ENCODE measurements at regions not wholly inside any gene's neighbourhood (a gene's known extent, or its start where the extent isn't known, plus 50 kb on each side); places are given as distances from the start of the nearest gene placed in this dataset.
"Not testable (repeated sequence)": the region's sequence is repeated elsewhere in the genome, so short reads cannot be mapped to it uniquely, and the experiment has no call there.

- intact Hi-C loops (cut with micrococcal nuclease) = not testable (repeated sequence)
Observed at GRCh38 chr9:31229976-31230375, 1154.5 kb upstream of the ACO1 start.

- intact Hi-C loops (cut with micrococcal nuclease) = no loop called here
Observed at GRCh38 chr9:31232485-31232884, 1152.0 kb upstream of the ACO1 start.

GRCh38 chr9:31236344-31236743 lies 1148.1 kb upstream of the ACO1 start:
- intact Hi-C loops (cut with micrococcal nuclease) = no loop called here

DNA sequence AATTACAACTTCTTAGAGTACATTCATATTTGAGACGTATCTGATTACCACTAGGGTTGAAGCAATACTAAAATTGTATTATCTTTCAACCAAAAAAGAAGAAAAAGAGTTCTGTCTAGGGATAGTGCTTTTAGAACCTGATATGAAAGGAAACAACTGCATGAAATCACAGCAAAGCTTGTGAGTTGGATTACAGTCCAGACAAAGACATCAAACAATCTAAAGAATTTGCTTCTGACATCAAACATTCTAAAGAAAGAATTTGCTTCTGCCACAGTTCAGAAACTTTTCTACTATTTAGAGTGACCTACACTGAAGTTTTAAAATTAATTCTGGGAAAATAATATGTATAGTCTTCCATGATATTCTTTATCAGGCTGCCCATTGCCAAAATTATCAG lies 1141.1 kb upstream of the ACO1 start:
- intact Hi-C loops (cut with micrococcal nuclease) = no loop called here

GRCh38 chr9:31248156-31248555 lies 1136.3 kb upstream of the ACO1 start:
- intact Hi-C loops (cut with micrococcal nuclease) = loop anchor here (5.0 kb wide), 1 partner anchor 34 kb away; no protein-coding TSS in a partner anchor

- intact Hi-C loops (cut with micrococcal nuclease) = no loop called here
Observed at GRCh38 chr9:31251386-31251785, 1133.1 kb upstream of the ACO1 start.

- intact Hi-C loops (cut with micrococcal nuclease) = no loop called here
Observed at GRCh38 chr9:31253800-31254762, 1130.4 kb upstream of the ACO1 start.

DNA sequence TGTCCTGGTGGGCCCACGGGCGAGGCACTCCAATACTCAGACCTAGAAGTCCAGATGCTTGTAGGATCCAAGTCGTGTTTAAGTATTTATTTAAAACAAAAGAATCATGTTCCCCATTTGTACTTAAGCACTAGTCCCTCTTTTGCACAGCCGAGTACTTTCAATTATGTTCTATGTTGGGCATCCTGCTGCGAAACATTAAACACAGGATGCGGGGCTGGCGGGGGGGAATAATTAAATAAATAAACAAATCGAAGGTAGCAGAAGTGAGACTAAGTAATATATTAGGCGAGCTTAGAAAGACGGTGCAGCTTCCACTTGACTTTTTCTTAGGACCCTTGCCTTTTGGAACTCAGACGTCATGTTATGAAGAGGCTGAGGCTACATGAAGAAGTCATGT lies 1129.2 kb upstream of the ACO1 start:
- intact Hi-C loops (cut with micrococcal nuclease) = no loop called here

GRCh38 chr9:31259824-31260223 lies 1124.6 kb upstream of the ACO1 start:
- intact Hi-C loops (cut with micrococcal nuclease) = loop anchor here (10.0 kb wide), 1 partner anchor 45 kb away; no protein-coding TSS in a partner anchor

DNA sequence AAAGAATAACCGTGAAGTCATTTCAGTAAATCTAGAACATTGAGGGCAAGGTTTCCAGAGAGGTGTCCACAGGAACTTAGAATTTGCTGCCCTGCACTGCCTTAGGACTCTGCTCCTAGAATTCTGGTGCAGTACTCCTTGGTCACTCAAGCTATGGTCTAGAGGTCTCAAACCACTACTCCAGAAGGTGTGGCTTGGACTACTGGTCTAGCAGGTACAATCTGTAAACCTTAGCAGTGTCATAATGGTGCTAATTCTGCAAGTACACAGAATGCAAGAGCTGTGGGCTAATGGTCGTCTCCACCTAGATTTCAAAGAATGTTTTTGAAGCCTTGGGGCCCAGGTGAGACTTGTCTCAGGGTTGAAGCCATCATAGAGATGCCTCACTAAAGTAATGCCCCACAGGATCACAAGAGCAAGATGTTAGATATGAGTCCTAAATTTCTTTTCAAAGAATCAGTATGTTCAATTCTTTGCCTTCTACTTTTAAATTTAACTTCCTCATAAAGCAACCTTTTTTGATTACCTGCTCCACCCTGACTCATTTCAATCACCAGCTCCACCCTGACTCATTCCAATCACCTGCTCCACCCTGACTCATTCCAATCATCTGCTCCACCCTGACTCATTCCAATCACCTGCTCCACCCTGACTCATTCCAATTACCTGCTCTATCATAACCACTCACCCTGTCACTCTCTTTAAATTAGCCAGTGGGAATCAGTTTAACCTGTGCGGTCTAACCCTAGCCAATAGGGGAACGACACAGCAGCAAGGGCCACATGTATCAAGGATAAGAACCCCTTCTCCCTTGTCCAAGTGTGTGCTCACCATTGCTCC lies 1111.8 kb upstream of the ACO1 start:
- intact Hi-C loops (cut with micrococcal nuclease) = no loop called here

DNA sequence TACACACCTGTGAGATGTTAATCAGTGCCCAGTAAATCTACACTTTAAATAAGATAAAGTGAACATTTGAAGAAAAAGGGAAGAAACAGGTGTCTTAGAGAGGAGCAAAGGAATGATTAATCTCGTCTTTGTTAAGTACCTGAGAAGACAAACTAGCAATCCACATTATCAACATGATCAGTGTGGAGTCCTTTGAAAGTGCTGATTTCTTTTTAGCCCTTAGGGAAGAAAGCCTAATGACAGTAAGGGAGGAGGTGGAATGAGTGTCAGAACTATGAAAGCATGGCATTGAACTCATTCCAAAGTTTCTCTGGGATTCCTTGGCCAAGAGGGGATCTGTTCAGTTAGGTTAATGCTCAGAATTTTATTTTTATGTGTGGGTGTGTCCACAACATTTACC lies 1109.0 kb upstream of the ACO1 start:
- intact Hi-C loops (cut with micrococcal nuclease) = no loop called here

- intact Hi-C loops (cut with micrococcal nuclease) = no loop called here
Observed at GRCh38 chr9:31290731-31291130, 1093.7 kb upstream of the ACO1 start.

- intact Hi-C loops (cut with micrococcal nuclease) = loop anchor here (5.0 kb wide), 1 partner anchor 44 kb away; no protein-coding TSS in a partner anchor
Observed at GRCh38 chr9:31302620-31303418, 1081.6 kb upstream of the ACO1 start.

DNA sequence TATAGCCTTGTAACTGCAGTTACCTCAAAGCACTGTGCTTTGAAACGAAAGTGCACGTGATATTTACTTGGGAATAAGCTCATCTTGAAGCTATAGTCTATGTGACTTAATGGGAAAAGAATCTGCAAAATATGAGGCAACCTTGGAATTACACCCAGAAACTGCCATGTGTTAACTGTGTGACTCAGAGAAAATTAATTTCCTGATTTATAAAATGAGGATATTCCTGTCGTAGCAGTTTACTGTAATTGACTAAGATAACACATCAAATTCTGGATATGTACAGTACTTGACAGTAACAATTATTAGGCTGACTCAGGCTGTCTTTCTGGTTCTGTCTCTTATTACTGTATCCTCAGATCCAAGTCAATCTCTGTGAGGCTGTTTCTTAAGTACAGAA lies 1079.9 kb upstream of the ACO1 start:
- intact Hi-C loops (cut with micrococcal nuclease) = loop anchor here (5.0 kb wide), 1 partner anchor 43 kb away; no protein-coding TSS in a partner anchor

GRCh38 chr9:31314241-31314640 lies 1070.2 kb upstream of the ACO1 start:
- intact Hi-C loops (cut with micrococcal nuclease) = no loop called here

- intact Hi-C loops (cut with micrococcal nuclease) = no loop called here
Observed at GRCh38 chr9:31320494-31320893, 1063.9 kb upstream of the ACO1 start.

- intact Hi-C loops (cut with micrococcal nuclease) = no loop called here
Observed at GRCh38 chr9:31321256-31321655, 1063.2 kb upstream of the ACO1 start.

DNA sequence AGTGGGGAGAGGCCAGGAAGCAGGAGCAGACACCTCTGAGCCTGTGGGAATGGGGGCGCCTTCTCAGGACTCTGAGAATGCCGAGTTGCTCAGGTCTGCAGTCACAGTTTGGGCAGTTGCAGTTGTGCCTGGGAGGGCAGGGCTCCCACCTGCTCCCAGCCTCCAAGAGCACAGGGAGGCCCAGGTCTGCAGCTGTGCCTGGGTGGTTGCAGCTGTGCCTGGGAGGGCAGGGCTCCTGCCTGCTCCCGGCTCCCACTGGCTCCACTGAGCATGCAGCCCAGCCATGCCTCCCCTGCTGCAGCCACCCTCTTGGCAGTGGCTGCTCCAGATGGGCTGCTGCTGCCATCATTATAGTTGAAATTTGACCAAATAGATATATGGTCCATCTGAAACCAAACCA lies 1062.8 kb upstream of the ACO1 start:
- intact Hi-C loops (cut with micrococcal nuclease) = no loop called here

GRCh38 chr9:31323726-31324444 lies 1060.6 kb upstream of the ACO1 start:
- intact Hi-C loops (cut with micrococcal nuclease) = no loop called here

- intact Hi-C loops (cut with micrococcal nuclease) = no loop called here
Observed at GRCh38 chr9:31325778-31326177, 1058.7 kb upstream of the ACO1 start.

Data from T-helper 2 cell treated with Interferon-gamma antibody and Interleukin-4, amounts not matched to agents 100 ng/mL and 5 ng/mL, for 36 hours (primary cell).